Parathyroid adenoma (tissue), 2 donors: ENCODE measurements at regions not wholly inside any gene's neighbourhood (a gene's known extent, or its start where the extent isn't known, plus 50 kb on each side); places are given as distances from the start of the nearest gene placed in this dataset.

Source experiments
- H2AFZ ChIP-seq: fragments of 300-600 bp; sonication (generic); one replicate; pipeline ENCODE4 v1.7.0; 2017; ENCODE audit warnings: antibody characterized with exemption, mild to moderate bottlenecking
- H3K27ac ChIP-seq: fragments of 300-600 bp; sonication (generic); one replicate; pipeline ENCODE4 v1.7.0; 2017
- H3K27me3 ChIP-seq: fragments of 300-600 bp; sonication (generic); one replicate; pipeline ENCODE4 v1.7.0; 2017; ENCODE audit warnings: low read length; ENCODE audit not compliant: control insufficient read depth, insufficient read depth
- H3K36me3 ChIP-seq: fragments of 300-600 bp; sonication (generic); one replicate; pipeline ENCODE4 v1.7.0; 2017; ENCODE audit warnings: low read length; ENCODE audit not compliant: control insufficient read depth, insufficient read depth
- H3K4me1 ChIP-seq: fragments of 300-600 bp; sonication (generic); one replicate; pipeline ENCODE4 v1.7.0; 2017; ENCODE audit warnings: control low read depth
- H3K4me2 ChIP-seq: fragments of 300-600 bp; sonication (generic); one replicate; pipeline ENCODE4 v1.7.0; 2017; ENCODE audit warnings: low read length
- H3K4me3 ChIP-seq: fragments of 300-600 bp; sonication (generic); one replicate; pipeline ENCODE4 v1.7.0; 2017; ENCODE audit warnings: low read depth, low read length
- H3K79me2 ChIP-seq: fragments of 300-600 bp; sonication (generic); one replicate; pipeline ENCODE4 v1.7.0; 2017; ENCODE audit warnings: control low read depth
- H3K9ac ChIP-seq: fragments of 300-600 bp; sonication (generic); one replicate; pipeline ENCODE4 v1.7.0; 2017; ENCODE audit warnings: mild to moderate bottlenecking
- H3K9me3 ChIP-seq: fragments of 300-600 bp; sonication (generic); one replicate; pipeline ENCODE4 v1.7.0; 2017; ENCODE audit warnings: low read length; ENCODE audit not compliant: control insufficient read depth
- CTCF ChIP-seq: fragments of 300-600 bp; sonication (generic); IDR thresholded peaks from one replicate; pipeline ENCODE4 v1.7.0; 2017; ENCODE audit warnings: antibody characterized with exemption, mild to moderate bottlenecking
- donor health status: primary hyperparathyroidism.

GRCh38 chr3:146800484-146800883, 195.3 kb upstream of the PLSCR5 start:
- Histone ChIP-seq H3K4me2 (no peak overlapping the region), H3K4me3 (no peak overlapping the region), H3K4me1 (no peaks in the 10 kb centered on the region), H3K36me3 (no peaks in the 10 kb centered on the region), H3K9me3 (no peaks in the 10 kb centered on the region), H3K27ac (no peak overlapping the region), H3K27me3 (no peaks in the 10 kb centered on the region), H3K79me2 (no peaks in the 10 kb centered on the region), H3K9ac (no peak overlapping the region), H2AFZ (no peak overlapping the region)
- TF ChIP-seq CTCF = no peak

DNA sequence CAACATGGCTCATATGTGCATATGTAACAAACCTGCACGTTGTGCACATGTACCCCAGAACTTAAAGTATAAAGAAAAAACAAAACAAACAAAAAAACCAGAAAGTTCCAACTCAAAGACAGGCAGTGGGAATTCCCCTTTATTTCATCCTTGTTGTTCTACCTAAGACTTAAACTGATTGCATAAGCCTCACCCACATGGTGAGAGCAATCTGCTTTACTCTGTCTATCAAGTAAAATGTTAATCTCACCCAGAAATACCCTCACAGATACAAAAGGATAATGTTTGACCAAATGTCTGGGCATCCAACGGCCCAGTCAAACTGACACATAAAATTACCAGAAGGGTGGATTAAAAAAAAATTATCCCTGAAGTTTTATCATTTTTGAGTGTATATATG, 190.9 kb upstream of the PLSCR5 start:
- H3K27me3 ChIP-seq = no peaks in the 10 kb centered on the region
- no peak overlapping the region for H3K9ac ChIP-seq
- no peak overlapping the region for H3K27ac ChIP-seq
- H3K9me3 ChIP-seq = no peaks in the 10 kb centered on the region
- no peaks in the 10 kb centered on the region for H3K36me3 ChIP-seq
- no peak overlapping the region for H3K4me2 ChIP-seq
- no peak overlapping the region for H3K4me3 ChIP-seq
- no peaks in the 10 kb centered on the region for H3K4me1 ChIP-seq
- no peaks in the 10 kb centered on the region for H3K79me2 ChIP-seq
- TF ChIP-seq CTCF = no peak
- no peak overlapping the region for H2AFZ ChIP-seq

- H2AFZ ChIP-seq = no peak overlapping the region
- TF ChIP-seq CTCF = no peak
Observed at GRCh38 chr3:146783446-146783845, 178.3 kb upstream of the PLSCR5 start.

GRCh38 chr3:146781606-146782005, 176.5 kb upstream of the PLSCR5 start:
- Histone ChIP-seq H3K9me3 (no peaks in the 10 kb centered on the region), H2AFZ (no peak overlapping the region), H3K4me2 (no peak overlapping the region)

More at GRCh38 chr3:146783446-146783845, 178.3 kb upstream of the PLSCR5 start:
- Histone ChIP-seq H3K9me3 (no peaks in the 10 kb centered on the region), H3K27ac (no peak overlapping the region), H3K9ac (no peak overlapping the region), H3K4me1 (no peaks in the 10 kb centered on the region), H3K4me2 (no peak overlapping the region), H3K79me2 (no peaks in the 10 kb centered on the region), H3K4me3 (no peak overlapping the region), H3K36me3 (no peaks in the 10 kb centered on the region), H3K27me3 (no peaks in the 10 kb centered on the region)

More at GRCh38 chr3:146781606-146782005, 176.5 kb upstream of the PLSCR5 start:
- Histone ChIP-seq H3K36me3 (no peaks in the 10 kb centered on the region), H3K79me2 (no peaks in the 10 kb centered on the region), H3K27me3 (no peaks in the 10 kb centered on the region), H3K27ac (no peak overlapping the region), H3K4me1 (no peaks in the 10 kb centered on the region), H3K9ac (no peak overlapping the region), H3K4me3 (no peak overlapping the region)
- TF ChIP-seq CTCF = no peak
